Stimulated activated CD8-positive, alpha-beta memory T cell treated with anti-CD3 and anti-CD28 coated beads, Interleukin-4, amount 100 ng/mL, for 48 hours (primary cell): ENCODE measurements at regions not wholly inside any gene's neighbourhood (a gene's known extent, or its start where the extent isn't known, plus 50 kb on each side); places are given as distances from the start of the nearest gene placed in this dataset.

Source experiments
- DNase-seq: peaks from one replicate; pipeline ENCODE4 v3.0.0-alpha.2; 2020

- no peak for DNase-seq
Observed at GRCh38 chr2:102078773-102079172, 63.8 kb upstream of the IL1R1 start.

- no peak for DNase-seq
Observed at GRCh38 chr2:102080451-102081242, 61.9 kb upstream of the IL1R1 start.

- no peak for DNase-seq
Observed at GRCh38 chr2:102081243-102081522, 61.4 kb upstream of the IL1R1 start.

- no peak for DNase-seq
Observed at GRCh38 chr2:102081606-102082005, 60.9 kb upstream of the IL1R1 start.

GRCh38 chr2:102082571-102083392, 59.8 kb upstream of the IL1R1 start:
- DNase-seq, result peak; percentile 57

GRCh38 chr2:102083393-102083703, 59.2 kb upstream of the IL1R1 start:
- no peak for DNase-seq

- no peak for DNase-seq
Observed at GRCh38 chr2:102084651-102085050, 57.9 kb upstream of the IL1R1 start.

GRCh38 chr2:102085238-102085637, 57.3 kb upstream of the IL1R1 start:
- DNase-seq, result no peak

- no peak for DNase-seq
Observed at GRCh38 chr2:102086150-102086872, 56.2 kb upstream of the IL1R1 start.

GRCh38 chr2:102091121-102091520, 51.4 kb upstream of the IL1R1 start:
- no peak for DNase-seq

GRCh38 chr2:102091908-102092307, 50.6 kb upstream of the IL1R1 start:
- DNase-seq, result no peak

GRCh38 chr2:102092535-102092934, 50.0 kb upstream of the IL1R1 start:
- no peak for DNase-seq
